HG03103 (cell line): ENCODE measurements at regions not wholly inside any gene's neighbourhood (a gene's known extent, or its start where the extent isn't known, plus 50 kb on each side); places are given as distances from the start of the nearest gene placed in this dataset.
"Not testable (repeated sequence)": the region's sequence is repeated elsewhere in the genome, so short reads cannot be mapped to it uniquely, and the experiment has no call there.

Experiments used
- ATAC-seq: cut with Tn5 transposase; IDR thresholded peaks from one replicate; pipeline ENCODE4 v1.9.1; 2021; ENCODE audit warnings: low read depth; ENCODE audit not compliant: unreplicated experiment

DNA sequence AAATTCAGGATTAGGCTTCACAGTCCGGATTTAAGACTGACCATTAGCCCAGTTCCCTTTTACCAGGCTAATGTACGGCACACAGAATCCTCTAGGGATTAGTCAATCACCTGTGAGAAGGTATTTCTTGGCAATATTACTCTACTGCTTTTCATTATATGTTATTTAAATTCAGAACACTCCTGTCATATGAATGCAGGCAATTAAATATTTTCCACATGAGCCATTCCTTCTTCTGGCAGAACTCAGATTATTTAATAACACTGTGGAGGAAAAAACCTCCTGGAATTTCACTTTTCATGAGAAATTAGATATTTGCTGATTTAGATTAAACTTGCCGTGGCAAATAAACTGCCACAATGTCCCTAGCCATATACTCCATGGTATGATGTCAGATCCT is 1357.5 kb upstream of the C9orf72 start:
- ATAC-seq: no peak

- ATAC-seq: no peak
These were observed 1360.8 kb upstream of the C9orf72 start for GRCh38 chr9:28934111-28934510.

DNA sequence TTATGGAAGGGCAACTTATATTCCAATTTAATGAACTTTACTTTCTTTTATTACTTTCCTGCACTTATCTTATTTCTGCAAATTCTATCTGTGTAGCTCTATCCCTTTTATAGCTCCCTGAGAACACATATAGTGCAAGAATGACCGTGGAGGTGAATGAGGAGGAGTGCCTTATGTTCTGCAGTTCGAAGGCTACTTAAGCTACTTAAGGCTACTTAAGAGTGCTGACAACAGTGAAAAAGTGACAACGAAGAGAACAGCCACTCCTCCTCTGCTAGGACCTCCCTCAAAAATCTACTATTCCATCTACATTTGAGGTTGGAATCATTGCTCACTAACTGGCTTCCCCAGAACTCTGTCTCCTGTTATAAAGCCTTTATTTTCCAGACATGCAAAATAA is 1365.7 kb upstream of the C9orf72 start:
- ATAC-seq: no peak

GRCh38 chr9:28941856-28942255 is 1368.6 kb upstream of the C9orf72 start:
- ATAC-seq: no peak

DNA sequence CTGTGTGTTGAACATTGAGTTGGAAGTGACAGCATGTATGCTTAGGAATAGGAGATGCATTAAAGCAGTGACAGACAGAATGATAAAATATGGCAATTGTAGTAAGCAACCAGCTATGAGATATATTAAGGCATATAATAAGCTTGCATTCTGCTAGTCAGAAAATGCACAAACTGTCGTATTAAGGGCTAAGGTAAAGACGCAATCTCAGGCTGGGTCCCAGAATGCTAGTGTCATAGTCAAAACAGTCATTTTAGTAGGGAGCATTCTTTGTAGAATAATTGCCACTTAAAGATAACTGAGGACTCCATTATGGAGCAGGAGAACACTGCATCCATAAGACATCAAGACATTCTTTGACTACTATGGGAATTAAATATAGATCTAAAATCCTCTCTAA is 1369.7 kb upstream of the C9orf72 start:
- no peak for ATAC-seq

DNA sequence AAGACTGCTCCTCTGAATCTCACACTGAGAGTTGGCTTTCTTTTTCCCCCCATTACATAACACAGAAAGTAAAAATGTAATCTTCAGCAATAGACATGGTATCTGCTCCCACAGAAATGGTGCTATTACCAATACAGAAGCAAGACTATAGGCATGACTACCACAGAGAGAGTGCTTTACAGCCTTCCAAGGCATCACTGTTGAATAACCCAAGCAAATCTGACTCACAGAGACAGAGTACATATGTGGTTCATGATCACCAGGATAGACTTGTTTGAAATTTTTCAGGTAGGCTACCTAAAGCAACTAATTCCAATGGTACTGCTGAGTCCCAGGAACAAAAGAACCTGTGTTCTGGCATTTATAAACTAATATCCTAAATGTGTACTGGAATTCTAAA is 1373.4 kb upstream of the C9orf72 start:
- no peak for ATAC-seq

- ATAC-seq: no peak
These were observed 1378.7 kb upstream of the C9orf72 start for GRCh38 chr9:28951945-28952344.

- ATAC-seq: no peak
These were observed 1383.0 kb upstream of the C9orf72 start for GRCh38 chr9:28956116-28956880.

DNA sequence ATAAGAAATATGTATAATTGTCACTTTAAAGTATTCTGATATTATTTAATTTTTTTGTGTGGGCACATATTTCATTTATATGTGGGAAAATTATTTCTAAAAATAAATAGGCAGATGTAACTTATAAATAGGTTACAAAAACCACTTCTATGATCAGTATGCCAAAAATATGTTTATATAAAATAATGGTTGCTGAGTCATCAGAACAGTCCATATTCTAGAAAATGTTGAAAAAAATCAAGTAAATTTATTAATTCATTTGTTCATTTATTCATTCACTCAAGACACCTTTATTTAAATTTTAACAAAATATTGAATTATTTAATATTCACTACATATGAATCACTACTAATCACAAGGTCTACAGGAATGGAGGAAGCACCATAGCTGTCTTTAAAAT is 1387.3 kb upstream of the C9orf72 start:
- no peak for ATAC-seq

GRCh38 chr9:28961623-28962022 is 1388.3 kb upstream of the C9orf72 start:
- ATAC-seq: no peak

DNA sequence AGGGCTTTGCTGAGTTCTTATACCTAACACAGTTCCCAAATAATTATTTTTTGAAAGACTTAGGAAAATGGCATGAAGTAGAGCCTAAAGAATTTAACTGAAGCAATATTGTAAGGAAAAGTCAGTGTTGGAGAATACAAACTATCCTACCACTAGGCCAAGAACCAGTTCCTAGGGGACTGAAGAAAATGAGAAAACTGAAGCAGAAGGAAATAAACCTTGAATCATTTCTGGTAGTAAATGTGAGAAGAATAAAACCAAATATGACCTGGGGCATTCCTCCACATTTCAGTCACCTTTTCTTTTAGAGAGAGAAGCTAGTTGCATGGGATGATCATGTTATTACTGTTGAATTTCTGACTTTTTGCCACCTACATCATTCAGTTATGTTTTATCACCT is 1393.9 kb upstream of the C9orf72 start:
- no peak for ATAC-seq

GRCh38 chr9:28970241-28970654 is 1397.0 kb upstream of the C9orf72 start:
- no peak for ATAC-seq

- ATAC-seq: no peak
These were observed 1398.6 kb upstream of the C9orf72 start for GRCh38 chr9:28971881-28972280.

DNA sequence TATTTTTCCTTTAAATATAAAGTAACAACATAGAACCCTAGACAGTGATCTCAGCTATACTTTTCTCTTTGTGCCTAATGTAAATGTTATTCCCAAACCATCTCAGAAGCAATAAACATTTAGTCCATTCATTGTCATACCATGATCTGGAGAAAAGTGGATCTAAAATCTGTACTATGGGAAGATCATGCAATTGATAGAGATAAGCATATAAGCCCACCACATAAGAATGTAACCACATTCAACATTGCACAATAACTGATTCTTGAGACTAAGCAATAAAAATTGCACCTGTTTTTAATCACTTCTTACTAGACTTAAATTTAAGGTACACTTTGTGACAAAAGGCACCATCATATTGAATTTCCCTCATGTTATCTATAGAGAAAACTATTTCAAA is 1403.0 kb upstream of the C9orf72 start:
- no peak for ATAC-seq

DNA sequence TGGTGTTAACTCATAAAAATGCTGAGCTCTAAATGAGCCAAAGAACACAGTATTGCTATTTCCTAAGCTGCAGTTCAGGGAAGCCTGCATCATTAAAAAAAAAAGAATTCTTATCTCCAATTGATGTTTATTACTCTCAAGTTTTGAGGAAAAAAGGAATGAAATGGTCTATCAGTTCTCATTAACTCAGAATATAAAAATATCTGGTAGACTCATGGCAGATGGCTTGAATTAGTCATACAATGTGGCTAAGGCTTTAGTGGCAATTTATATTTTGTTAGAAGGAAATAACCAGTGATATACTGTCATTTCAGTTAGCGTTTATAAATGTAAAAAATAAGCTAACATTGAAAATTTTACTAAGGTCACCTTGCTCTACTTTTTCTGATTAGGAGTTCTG is 1403.4 kb upstream of the C9orf72 start:
- no peak for ATAC-seq

DNA sequence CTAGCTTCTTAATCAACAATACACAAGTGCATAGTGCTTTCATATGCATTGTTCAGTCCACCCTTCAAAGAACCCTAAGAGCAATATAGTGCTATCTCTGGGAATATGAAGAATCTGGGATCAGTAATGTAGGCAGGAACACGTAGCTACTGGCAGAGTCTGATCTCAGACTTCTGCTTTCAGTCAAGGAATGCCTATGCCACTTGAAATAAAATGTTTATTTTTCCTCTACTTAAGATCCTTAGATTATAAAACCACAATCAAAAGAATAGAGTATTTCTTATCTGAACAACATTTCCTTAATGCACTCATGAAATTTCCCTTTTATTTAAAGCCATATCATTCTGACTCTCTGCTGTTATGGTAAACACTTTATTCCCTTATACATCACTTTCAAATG is 1407.8 kb upstream of the C9orf72 start:
- no peak for ATAC-seq

DNA sequence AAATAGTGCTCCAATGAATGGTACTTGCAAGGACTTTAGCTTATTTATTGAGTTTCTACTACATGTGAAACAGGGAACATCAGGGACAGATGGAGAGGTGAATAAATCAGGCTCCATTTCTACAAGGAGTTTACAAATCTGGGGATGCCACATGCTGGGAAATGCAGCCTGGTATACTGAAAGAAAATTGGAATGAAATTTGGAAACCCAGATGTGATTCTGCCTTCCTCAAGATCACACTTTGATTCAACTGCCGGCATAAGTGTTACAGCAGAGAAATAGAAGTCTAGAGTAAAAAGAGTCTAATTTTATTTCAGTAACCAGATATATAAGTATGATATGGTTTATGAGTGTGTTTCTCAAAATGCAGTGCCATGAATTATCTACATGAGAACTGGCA is 1408.4 kb upstream of the C9orf72 start:
- no peak for ATAC-seq

DNA sequence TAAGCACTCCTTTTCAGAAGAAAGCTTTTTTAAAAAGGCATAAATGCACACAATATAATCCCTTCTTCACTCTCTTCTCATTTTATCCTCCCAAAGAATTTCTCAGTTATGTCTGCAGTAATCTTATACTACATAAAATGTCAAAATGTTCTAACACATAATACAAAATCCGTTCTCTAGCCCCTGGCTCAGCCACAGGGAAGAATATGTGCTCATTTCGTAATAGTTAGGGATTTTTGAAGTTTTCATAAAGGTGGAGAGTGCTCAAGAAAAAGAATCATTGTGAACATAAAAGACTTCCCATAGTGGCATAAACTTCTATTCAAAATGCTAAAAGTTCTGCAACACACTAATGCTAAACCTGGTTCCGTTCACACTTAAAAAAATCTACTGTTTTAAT is 1410.7 kb upstream of the C9orf72 start:
- no peak for ATAC-seq

DNA sequence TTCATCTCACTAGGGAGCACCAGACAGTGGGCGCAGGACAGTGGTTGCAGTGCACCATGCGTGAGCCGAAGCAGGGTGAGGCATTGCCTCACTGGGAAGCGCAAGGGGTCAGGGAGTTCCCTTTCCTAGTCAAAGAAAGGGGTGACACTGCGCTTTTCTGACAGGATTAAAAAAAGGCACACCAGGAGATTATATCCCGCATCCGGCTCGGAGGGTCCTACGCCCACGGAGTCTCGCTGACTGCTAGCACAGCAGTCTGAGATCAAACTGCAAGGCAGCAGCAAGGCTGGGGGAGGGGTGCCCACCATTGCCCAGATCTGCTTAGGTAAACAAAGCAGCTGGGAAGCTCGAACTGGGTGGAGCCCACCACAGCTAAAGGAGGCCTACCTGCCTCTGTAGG is 1416.7 kb upstream of the C9orf72 start:
- ATAC-seq: not testable (repeated sequence)

- ATAC-seq: no peak
These were observed 1425.8 kb upstream of the C9orf72 start for GRCh38 chr9:28999057-28999456.

- ATAC-seq: no peak
These were observed 1426.5 kb upstream of the C9orf72 start for GRCh38 chr9:28999806-29000205.

DNA sequence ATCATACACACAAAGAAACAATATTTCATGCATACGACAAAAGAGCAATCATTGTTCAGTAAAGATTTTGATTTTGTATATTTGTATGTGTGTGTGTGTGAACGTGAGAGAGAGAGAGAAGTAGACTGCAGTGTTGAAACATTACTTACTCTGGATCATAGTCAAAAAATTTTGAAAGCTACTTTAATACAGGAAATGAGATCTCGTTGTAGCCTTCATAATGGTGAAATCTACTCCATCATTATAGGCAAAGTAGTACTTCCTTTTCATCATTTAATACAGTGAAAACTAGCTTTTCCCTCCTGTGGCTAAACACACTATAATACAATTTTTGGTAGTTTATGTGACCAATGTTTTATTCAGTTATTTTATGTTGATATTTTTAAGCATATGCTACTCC is 1427.7 kb upstream of the C9orf72 start:
- ATAC-seq: no peak

DNA sequence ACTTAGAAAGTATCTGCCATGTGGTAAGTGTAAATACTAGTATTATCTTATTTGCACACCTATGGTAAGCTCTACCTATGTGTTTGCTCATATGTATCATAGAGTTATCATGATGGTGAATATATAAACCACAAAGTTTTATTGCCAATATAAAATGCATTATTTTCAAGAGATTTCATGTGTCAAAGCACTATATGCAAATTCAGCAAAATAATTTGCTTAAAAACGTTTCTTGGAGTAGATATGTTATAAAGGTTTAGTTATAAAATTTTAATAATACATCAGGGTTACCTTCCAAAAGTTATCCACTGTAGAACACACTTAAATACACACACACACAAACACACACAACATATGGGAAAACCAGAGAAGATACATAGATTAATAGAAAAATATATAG is 1431.7 kb upstream of the C9orf72 start:
- ATAC-seq: no peak
